Osteocyte (in vitro differentiated cells): ENCODE measurements at regions not wholly inside any gene's neighbourhood (a gene's known extent, or its start where the extent isn't known, plus 50 kb on each side); places are given as distances from the start of the nearest gene placed in this dataset.

Experiments used
- DNase-seq: peaks from one replicate; pipeline ENCODE4 v3.0.0; 2021; ENCODE audit warnings: mixed read lengths; ENCODE audit not compliant: unreplicated experiment; ENCODE audit errors: extremely low spot score
- H3K27ac Mint-ChIP-seq: one replicate; pipeline ENCODE4 v1.8.0; 2021; ENCODE audit warnings: mild to moderate bottlenecking, mixed read lengths; ENCODE audit not compliant: unreplicated experiment
- H3K27me3 Mint-ChIP-seq: one replicate; pipeline ENCODE4 v1.8.0; 2021; ENCODE audit warnings: mixed read lengths; ENCODE audit not compliant: unreplicated experiment
- H3K36me3 Mint-ChIP-seq: one replicate; pipeline ENCODE4 v1.8.0; 2021; ENCODE audit warnings: mixed read lengths; ENCODE audit not compliant: unreplicated experiment
- H3K4me1 Mint-ChIP-seq: one replicate; pipeline ENCODE4 v1.8.0; 2021; ENCODE audit warnings: mixed read lengths; ENCODE audit not compliant: unreplicated experiment
- H3K4me3 Mint-ChIP-seq: one replicate; pipeline ENCODE4 v1.8.0; 2021; ENCODE audit warnings: mild to moderate bottlenecking, moderate library complexity, mixed read lengths; ENCODE audit not compliant: unreplicated experiment
- H3K9me3 Mint-ChIP-seq: one replicate; pipeline ENCODE4 v1.8.0; 2021; ENCODE audit warnings: mixed read lengths; ENCODE audit not compliant: unreplicated experiment
- TF ChIP-seq, protein P1 (sequence below): fragments of 200-600 bp; sonication (generic); IDR thresholded peaks from 2 replicates; pipeline ENCODE4 v1.5.0; 2021; ENCODE audit warnings: antibody characterized with exemption, mild to moderate bottlenecking, moderate library complexity

DNA sequence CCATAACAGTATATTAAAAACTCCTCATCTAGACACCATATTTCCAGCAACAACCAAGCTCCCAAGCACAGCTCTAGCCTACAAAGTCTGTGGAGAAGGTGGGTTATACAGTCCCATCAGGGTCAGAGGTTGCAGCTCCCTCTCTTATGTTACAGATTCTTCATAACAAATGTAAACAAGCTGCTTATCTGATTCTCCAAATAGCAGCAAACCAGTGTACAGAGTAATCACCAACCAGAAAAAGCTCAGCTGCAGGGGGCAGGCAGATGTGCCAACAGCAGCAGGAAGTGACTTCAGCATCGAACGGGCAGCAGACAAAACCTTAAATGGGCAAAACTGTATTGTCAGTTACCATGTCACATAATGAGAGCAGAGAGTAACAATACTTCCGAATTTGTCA, 52.9 kb upstream of the NABP1 start:
- H3K27me3 Mint-ChIP-seq, result no peaks in the 10 kb centered on the region
- H3K9me3 Mint-ChIP-seq, result no peaks in the 10 kb centered on the region
- H3K4me1 Mint-ChIP-seq, result peaks cover 4% of the 10 kb centered on the region
- no peaks in the 10 kb centered on the region for H3K36me3 Mint-ChIP-seq
- TF ChIP-seq, protein P1, sequence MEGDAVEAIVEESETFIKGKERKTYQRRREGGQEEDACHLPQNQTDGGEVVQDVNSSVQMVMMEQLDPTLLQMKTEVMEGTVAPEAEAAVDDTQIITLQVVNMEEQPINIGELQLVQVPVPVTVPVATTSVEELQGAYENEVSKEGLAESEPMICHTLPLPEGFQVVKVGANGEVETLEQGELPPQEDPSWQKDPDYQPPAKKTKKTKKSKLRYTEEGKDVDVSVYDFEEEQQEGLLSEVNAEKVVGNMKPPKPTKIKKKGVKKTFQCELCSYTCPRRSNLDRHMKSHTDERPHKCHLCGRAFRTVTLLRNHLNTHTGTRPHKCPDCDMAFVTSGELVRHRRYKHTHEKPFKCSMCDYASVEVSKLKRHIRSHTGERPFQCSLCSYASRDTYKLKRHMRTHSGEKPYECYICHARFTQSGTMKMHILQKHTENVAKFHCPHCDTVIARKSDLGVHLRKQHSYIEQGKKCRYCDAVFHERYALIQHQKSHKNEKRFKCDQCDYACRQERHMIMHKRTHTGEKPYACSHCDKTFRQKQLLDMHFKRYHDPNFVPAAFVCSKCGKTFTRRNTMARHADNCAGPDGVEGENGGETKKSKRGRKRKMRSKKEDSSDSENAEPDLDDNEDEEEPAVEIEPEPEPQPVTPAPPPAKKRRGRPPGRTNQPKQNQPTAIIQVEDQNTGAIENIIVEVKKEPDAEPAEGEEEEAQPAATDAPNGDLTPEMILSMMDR, result no peak
- no peak overlapping the region for H3K4me3 Mint-ChIP-seq
- H3K27ac Mint-ChIP-seq, result no peak overlapping the region
- DNase-seq, result no peak

DNA sequence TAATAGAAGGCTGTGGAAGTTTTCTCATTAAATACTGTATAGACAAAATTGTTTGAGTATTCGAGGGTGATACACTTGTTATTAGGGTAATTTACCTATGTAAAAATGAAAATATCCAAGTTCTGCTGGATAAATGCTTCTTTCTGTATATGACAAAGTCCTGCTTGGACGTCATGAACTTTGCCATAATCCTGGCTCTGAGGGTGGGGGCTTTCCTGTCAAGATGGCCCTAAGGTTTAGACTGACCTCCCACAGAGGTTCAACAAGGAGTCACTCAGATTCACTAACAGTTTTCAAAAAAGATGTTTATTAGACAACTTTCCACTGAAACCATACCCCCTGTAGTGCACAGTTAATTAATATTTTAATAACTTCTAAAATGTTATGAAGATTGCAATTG, 52.5 kb upstream of the NABP1 start:
- H3K36me3 Mint-ChIP-seq, result no peaks in the 10 kb centered on the region
- no peak for DNase-seq
- H3K9me3 Mint-ChIP-seq, result no peaks in the 10 kb centered on the region
- no peak overlapping the region for H3K4me3 Mint-ChIP-seq
- no peak overlapping the region for H3K27ac Mint-ChIP-seq
- TF ChIP-seq, protein P1, result no peak
- no peaks in the 10 kb centered on the region for H3K27me3 Mint-ChIP-seq
- H3K4me1 Mint-ChIP-seq, result peaks cover 8% of the 10 kb centered on the region

DNA sequence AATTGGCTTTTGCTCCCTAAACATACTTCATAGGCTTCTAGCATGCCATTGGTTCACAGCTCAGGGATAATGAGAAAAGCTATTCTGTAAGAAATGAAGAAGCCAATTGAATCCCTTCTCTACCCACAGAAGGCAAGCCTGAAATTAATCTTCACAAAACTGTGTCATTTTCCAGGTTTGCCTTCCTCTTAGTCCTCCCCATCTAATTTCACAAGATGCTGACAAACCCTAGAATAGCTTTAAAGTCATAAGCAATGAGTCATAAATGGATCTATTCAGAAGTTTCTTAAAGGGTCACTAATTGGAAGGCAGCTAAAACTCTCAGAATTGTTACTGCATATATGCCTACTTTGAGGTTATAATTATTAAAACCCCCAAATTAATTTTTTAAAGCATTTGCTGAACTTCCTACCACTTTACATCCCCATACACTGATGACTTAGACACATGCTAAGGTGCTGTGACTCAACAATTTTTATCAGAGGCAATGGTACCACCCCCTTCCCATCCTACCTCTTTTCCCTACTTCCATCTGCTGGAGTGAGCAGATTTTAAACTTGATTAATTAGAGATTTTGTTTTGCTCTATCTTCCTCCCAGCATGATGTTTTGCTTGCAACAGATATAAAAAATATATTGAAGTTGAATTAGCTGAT, 51.3 kb upstream of the NABP1 start:
- DNase-seq, result no peak
- H3K27ac Mint-ChIP-seq, result no peak overlapping the region
- H3K27me3 Mint-ChIP-seq, result no peaks in the 10 kb centered on the region
- TF ChIP-seq, protein P1, result no peak
- H3K4me1 Mint-ChIP-seq, result peaks cover 15% of the 10 kb centered on the region
- no peak overlapping the region for H3K4me3 Mint-ChIP-seq
- no peaks in the 10 kb centered on the region for H3K36me3 Mint-ChIP-seq
- no peaks in the 10 kb centered on the region for H3K9me3 Mint-ChIP-seq

DNA sequence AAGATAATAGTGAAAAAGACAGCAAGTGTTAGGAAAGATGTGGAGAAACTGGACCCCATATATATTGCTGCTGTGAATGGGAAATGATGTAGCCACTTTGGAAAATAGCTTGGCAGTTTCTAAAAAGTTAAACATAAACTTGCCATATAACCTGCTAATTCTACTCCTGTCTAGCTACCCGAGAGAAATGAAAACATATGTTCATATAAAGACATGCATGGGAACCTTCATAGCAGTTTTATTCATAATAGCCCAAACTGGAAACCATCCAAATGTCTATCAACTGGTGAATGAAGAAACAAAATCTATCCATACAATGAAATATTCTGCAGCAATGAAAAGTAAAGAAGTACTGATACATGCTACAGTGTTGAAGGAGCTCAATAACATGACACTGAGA, 50.4 kb upstream of the NABP1 start:
- TF ChIP-seq, protein P1, result no peak
- H3K27me3 Mint-ChIP-seq, result no peaks in the 10 kb centered on the region
- no peak for DNase-seq
- no peaks in the 10 kb centered on the region for H3K9me3 Mint-ChIP-seq
- H3K27ac Mint-ChIP-seq, result no peak overlapping the region
- no peak overlapping the region for H3K4me3 Mint-ChIP-seq
- H3K36me3 Mint-ChIP-seq, result no peaks in the 10 kb centered on the region
- H3K4me1 Mint-ChIP-seq, result peaks cover 22% of the 10 kb centered on the region
